ENCODE measurements at regions not wholly inside any gene's neighbourhood (a gene's known extent, or its start where the extent isn't known, plus 50 kb on each side); places are given as distances from the start of the nearest gene placed in this dataset.

- WGBS, 2 donors (ENCODE audit: low coverage in 1 of 2): 56 to 78% methylated on average over 2 of the region's 2 CpGs
- Histone ChIP-seq H3K36me3 (no peaks in the 10 kb centered on the region), H3K4me1 (no peaks in the 10 kb centered on the region), H3K27ac (no peak overlapping the region), H3K27me3 (no peaks in the 10 kb centered on the region), H3K4me3 (no peak overlapping the region), H3K9me3 (no peaks in the 10 kb centered on the region)
- in situ Hi-C loops (cut with MboI; ENCODE audit: low pct_ligation_motif_present in 1 of 4, low pct_unique_long_range_greater_than_20kb in 1 of 4, low sequenced_read_pairs in 3 of 4) (no loop called here), intact Hi-C loops (cut with DNase I; ENCODE audit: low total_unique reads) (no loop called here)
- no peak for TF ChIP-seq POLR2AphosphoS5 (IDR thresholded peaks at IDR 0.05)
- no peak for TF ChIP-seq EP300 (IDR thresholded peaks at IDR 0.05; ENCODE audit: low read depth)
- no peak for TF ChIP-seq POLR2A (IDR thresholded peaks at IDR 0.05)
- no peak for TF ChIP-seq CTCF (IDR thresholded peaks at IDR 0.05)
- DNase-seq: no peak
These were observed 608.0 kb downstream of the CDH11 start for GRCh38 chr16:64513871-64514270.

- Histone ChIP-seq H3K27ac (no peak overlapping the region), H3K27me3 (no peaks in the 10 kb centered on the region), H3K36me3 (no peaks in the 10 kb centered on the region), H3K4me3 (no peak overlapping the region), H3K4me1 (no peaks in the 10 kb centered on the region), H3K9me3 (peaks cover 0 to 8% of the 10 kb centered on the region in 2 donors)
- WGBS, 2 donors (ENCODE audit: low coverage in 1 of 2): 81% methylated on average over 2 of the region's 2 CpGs; no CpG with 5 or more reads in 1 of the 2 donors
- intact Hi-C loops (cut with DNase I; ENCODE audit: low total_unique reads): no loop called here
- no peak for TF ChIP-seq POLR2AphosphoS5 (IDR thresholded peaks at IDR 0.05)
- in situ Hi-C loops (cut with MboI; ENCODE audit: low pct_ligation_motif_present in 1 of 4, low pct_unique_long_range_greater_than_20kb in 1 of 4, low sequenced_read_pairs in 3 of 4): no loop called here
- DNase-seq: no peak
These were observed 614.4 kb downstream of the CDH11 start for GRCh38 chr16:64507240-64508024.

- H3K27ac ChIP-seq: no peak overlapping the region
- no peak overlapping the region for H3K4me3 ChIP-seq
- intact Hi-C loops (cut with DNase I; ENCODE audit: low total_unique reads): no loop called here
- H3K36me3 ChIP-seq: no peaks in the 10 kb centered on the region
- 86 to 100% methylated on average over 1 of the region's 1 CpG for WGBS, 2 donors (ENCODE audit: low coverage in 1 of 2)
- TF ChIP-seq POLR2A (IDR thresholded peaks at IDR 0.05) (no peak), POLR2AphosphoS5 (IDR thresholded peaks at IDR 0.05) (no peak), CTCF (IDR thresholded peaks at IDR 0.05) (no peak), EP300 (IDR thresholded peaks at IDR 0.05; ENCODE audit: low read depth) (no peak)
- no peaks in the 10 kb centered on the region for H3K9me3 ChIP-seq
- DNase-seq: no peak
- H3K4me1 ChIP-seq: no peaks in the 10 kb centered on the region
- in situ Hi-C loops (cut with MboI; ENCODE audit: low pct_ligation_motif_present in 1 of 4, low pct_unique_long_range_greater_than_20kb in 1 of 4, low sequenced_read_pairs in 3 of 4): no loop called here
- H3K27me3 ChIP-seq: no peaks in the 10 kb centered on the region
These were observed 622.7 kb downstream of the CDH11 start for GRCh38 chr16:64499211-64499610.

- H3K9me3 ChIP-seq: no peaks in the 10 kb centered on the region
- H3K4me1 ChIP-seq: no peaks in the 10 kb centered on the region
- H3K27me3 ChIP-seq: no peaks in the 10 kb centered on the region
- DNase-seq: no peak
- in situ Hi-C loops (cut with MboI; ENCODE audit: low pct_ligation_motif_present in 1 of 4, low pct_unique_long_range_greater_than_20kb in 1 of 4, low sequenced_read_pairs in 3 of 4): no loop called here
- 80 to 81% methylated on average over 2 of the region's 2 CpGs for WGBS, 2 donors (ENCODE audit: low coverage in 1 of 2)
- H3K4me3 ChIP-seq: no peak overlapping the region
- no peak for TF ChIP-seq POLR2AphosphoS5 (IDR thresholded peaks at IDR 0.05)
- no peak for TF ChIP-seq CTCF (IDR thresholded peaks at IDR 0.05)
- TF ChIP-seq EP300 (IDR thresholded peaks at IDR 0.05; ENCODE audit: low read depth): no peak
- no peak for TF ChIP-seq POLR2A (IDR thresholded peaks at IDR 0.05)
- no peaks in the 10 kb centered on the region for H3K36me3 ChIP-seq
- H3K27ac ChIP-seq: no peak overlapping the region
- intact Hi-C loops (cut with DNase I; ENCODE audit: low total_unique reads): no loop called here
These were observed 623.5 kb downstream of the CDH11 start for GRCh38 chr16:64498363-64498762.

- no peak for DNase-seq
- no peak overlapping the region for H3K4me3 ChIP-seq
- 53 to 80% methylated on average over 1 to 2 of the region's 2 CpGs for WGBS, 2 donors (ENCODE audit: low coverage in 1 of 2)
- H3K27ac ChIP-seq: no peak overlapping the region
- intact Hi-C loops (cut with DNase I; ENCODE audit: low total_unique reads): no loop called here
- no peaks in the 10 kb centered on the region for H3K4me1 ChIP-seq
- no peaks in the 10 kb centered on the region for H3K9me3 ChIP-seq
- in situ Hi-C loops (cut with MboI; ENCODE audit: low pct_ligation_motif_present in 1 of 4, low pct_unique_long_range_greater_than_20kb in 1 of 4, low sequenced_read_pairs in 3 of 4): no loop called here
- H3K27me3 ChIP-seq: no peaks in the 10 kb centered on the region
- no peaks in the 10 kb centered on the region for H3K36me3 ChIP-seq
- no peak for TF ChIP-seq EP300 (IDR thresholded peaks at IDR 0.05; ENCODE audit: low read depth)
- TF ChIP-seq POLR2AphosphoS5 (IDR thresholded peaks at IDR 0.05): no peak
- TF ChIP-seq POLR2A (IDR thresholded peaks at IDR 0.05): no peak
- TF ChIP-seq CTCF (IDR thresholded peaks at IDR 0.05): no peak
These were observed 628.2 kb downstream of the CDH11 start for GRCh38 chr16:64493709-64494108.

Data from transverse colon (tissue), 4 donors.